ENCODE measurements at regions not wholly inside any gene's neighbourhood (a gene's known extent, or its start where the extent isn't known, plus 50 kb on each side); places are given as distances from the start of the nearest gene placed in this dataset.

GRCh38 chr12:125492354-125493270 lies 427.4 kb downstream of the AACS start:
- DNase-seq (ENCODE audit: low read depth in 2 of 2): no peak

GRCh38 chr12:125493704-125494308 lies 428.6 kb downstream of the AACS start:
- no peak for DNase-seq (ENCODE audit: low read depth in 2 of 2)

GRCh38 chr12:125503128-125503527 lies 437.9 kb downstream of the AACS start:
- DNase-seq (ENCODE audit: low read depth in 2 of 2): no peak

GRCh38 chr12:125509195-125509594 lies 444.0 kb downstream of the AACS start:
- DNase-seq (ENCODE audit: low read depth in 2 of 2): no peak

- no peak for DNase-seq (ENCODE audit: low read depth in 2 of 2)
These were observed 447.5 kb downstream of the AACS start for GRCh38 chr12:125512541-125513298.

- no peak for DNase-seq (ENCODE audit: low read depth in 2 of 2)
These were observed 450.7 kb downstream of the AACS start for GRCh38 chr12:125515887-125516286.

- no peak for DNase-seq (ENCODE audit: low read depth in 2 of 2)
These were observed 452.8 kb downstream of the AACS start for GRCh38 chr12:125518074-125518473.

- DNase-seq (ENCODE audit: low read depth in 2 of 2): no peak
These were observed 453.9 kb downstream of the AACS start for GRCh38 chr12:125519026-125519651.

- no peak for DNase-seq (ENCODE audit: low read depth in 2 of 2)
These were observed 460.6 kb downstream of the AACS start for GRCh38 chr12:125525879-125526278.

GRCh38 chr12:125528281-125528680 lies 463.0 kb downstream of the AACS start:
- DNase-seq (ENCODE audit: low read depth in 2 of 2): no peak

GRCh38 chr12:125530201-125530600 lies 465.0 kb downstream of the AACS start:
- no peak for DNase-seq (ENCODE audit: low read depth in 2 of 2)

- no peak for DNase-seq (ENCODE audit: low read depth in 2 of 2)
These were observed 465.6 kb downstream of the AACS start for GRCh38 chr12:125530876-125531275.

GRCh38 chr12:125531574-125531973 lies 466.3 kb downstream of the AACS start:
- DNase-seq (ENCODE audit: low read depth in 2 of 2): no peak

- no peak for DNase-seq (ENCODE audit: low read depth in 2 of 2)
These were observed 468.3 kb downstream of the AACS start for GRCh38 chr12:125533434-125534029.

- no peak for DNase-seq (ENCODE audit: low read depth in 2 of 2)
These were observed 473.4 kb downstream of the AACS start for GRCh38 chr12:125538401-125539199.

- DNase-seq (ENCODE audit: low read depth in 2 of 2): no peak
These were observed 475.5 kb downstream of the AACS start for GRCh38 chr12:125540580-125541204.

- no peak for DNase-seq (ENCODE audit: low read depth in 2 of 2)
These were observed 479.7 kb downstream of the AACS start for GRCh38 chr12:125544960-125545359.

GRCh38 chr12:125549171-125549570 lies 483.9 kb downstream of the AACS start:
- DNase-seq (ENCODE audit: low read depth in 2 of 2): no peak

- DNase-seq (ENCODE audit: low read depth in 2 of 2): no peak
These were observed 484.6 kb downstream of the AACS start for GRCh38 chr12:125549836-125550235.

- no peak for DNase-seq (ENCODE audit: low read depth in 2 of 2)
These were observed 487.1 kb downstream of the AACS start for GRCh38 chr12:125552295-125552694.
